HEK293T (cell line): ENCODE measurements at regions not wholly inside any gene's neighbourhood (a gene's known extent, or its start where the extent isn't known, plus 50 kb on each side); places are given as distances from the start of the nearest gene placed in this dataset.
"Not testable (repeated sequence)": the region's sequence is repeated elsewhere in the genome, so short reads cannot be mapped to it uniquely, and the experiment has no call there.

ENCODE experiments used
- CTCF ChIA-PET: fragments of 350-600 bp; formaldehyde crosslinking; extraction: SDS; loops from one replicate; lab custom pipeline; 2021; ENCODE audit warnings: antibody characterized with exemption, inconsistent platforms; lab: Yijun Ruan, JAX
- POLR2A ChIA-PET: fragments of 350-600 bp; formaldehyde crosslinking; extraction: SDS; loops from one replicate; lab custom pipeline; 2020; ENCODE audit warnings: antibody characterized with exemption, inconsistent platforms; lab: Yijun Ruan, JAX
- DNase-seq: peaks from one replicate; pipeline ENCODE4 v3.0.0; 2012; ENCODE audit warnings: mixed read lengths; ENCODE audit errors: extremely low spot score
- ARNT ChIP-seq: fragments of 450-650 bp; IDR thresholded peaks from 2 replicates; pipeline ENCODE4 v1.6.1; 2017; ENCODE audit warnings: mild to moderate bottlenecking
- BHLHE40 ChIP-seq: fragments of 450-650 bp; IDR thresholded peaks from 2 replicates; pipeline ENCODE4 v1.6.1; 2016; ENCODE audit warnings: mild to moderate bottlenecking, moderate library complexity, borderline replicate concordance
- CTBP1 ChIP-seq: fragments of 450-650 bp; IDR thresholded peaks from 2 replicates; pipeline ENCODE4 v1.6.1; 2016; ENCODE audit warnings: borderline replicate concordance
- ELF4 ChIP-seq: fragments of 450-650 bp; IDR thresholded peaks from 2 replicates; pipeline ENCODE4 v1.6.1; 2017; ENCODE audit warnings: antibody characterized with exemption
- FOXA1 ChIP-seq: fragments of 450-650 bp; IDR thresholded peaks from 2 replicates; pipeline ENCODE4 v1.6.1; 2016; ENCODE audit warnings: mild to moderate bottlenecking
- FOXK2 ChIP-seq: fragments of 450-650 bp; IDR thresholded peaks from 2 replicates; pipeline ENCODE4 v1.6.1; 2016; ENCODE audit warnings: mild to moderate bottlenecking
- FOXM1 ChIP-seq: fragments of 450-650 bp; IDR thresholded peaks from 2 replicates; pipeline ENCODE4 v1.6.1; 2017; ENCODE audit warnings: mild to moderate bottlenecking, borderline replicate concordance
- HDGF ChIP-seq: fragments of 450-650 bp; IDR thresholded peaks from 2 replicates; pipeline ENCODE4 v1.6.1; 2017; ENCODE audit warnings: antibody characterized with exemption, borderline replicate concordance
- L3MBTL2 ChIP-seq: fragments of 450-650 bp; conservative IDR thresholded peaks from 2 replicates; pipeline ENCODE4 v1.6.1; 2016; ENCODE audit warnings: mild to moderate bottlenecking
- LEF1 ChIP-seq: fragments of 450-650 bp; IDR thresholded peaks from 2 replicates; pipeline ENCODE4 v1.6.1; 2017; ENCODE audit warnings: mild to moderate bottlenecking, borderline replicate concordance
- NFRKB ChIP-seq: fragments of 450-650 bp; IDR thresholded peaks from 2 replicates; pipeline ENCODE4 v1.6.1; 2016; ENCODE audit warnings: mild to moderate bottlenecking, moderate library complexity
- SP1 ChIP-seq: fragments of 450-650 bp; IDR thresholded peaks from 2 replicates; pipeline ENCODE4 v1.6.1; 2017
- SUZ12 ChIP-seq: fragments of 450-650 bp; IDR thresholded peaks from 2 replicates; pipeline ENCODE4 v1.6.1; 2016; ENCODE audit warnings: mild to moderate bottlenecking
- TARDBP ChIP-seq: fragments of 450-650 bp; IDR thresholded peaks from 2 replicates; pipeline ENCODE4 v1.6.1; 2016
- ZNF384 ChIP-seq: fragments of 450-650 bp; IDR thresholded peaks from 2 replicates; pipeline ENCODE4 v1.6.1; 2016
- TF ChIP-seq, protein P1 (sequence below): fragments of 450-650 bp; IDR thresholded peaks from 2 replicates; pipeline ENCODE4 v1.6.1; 2016

DNA sequence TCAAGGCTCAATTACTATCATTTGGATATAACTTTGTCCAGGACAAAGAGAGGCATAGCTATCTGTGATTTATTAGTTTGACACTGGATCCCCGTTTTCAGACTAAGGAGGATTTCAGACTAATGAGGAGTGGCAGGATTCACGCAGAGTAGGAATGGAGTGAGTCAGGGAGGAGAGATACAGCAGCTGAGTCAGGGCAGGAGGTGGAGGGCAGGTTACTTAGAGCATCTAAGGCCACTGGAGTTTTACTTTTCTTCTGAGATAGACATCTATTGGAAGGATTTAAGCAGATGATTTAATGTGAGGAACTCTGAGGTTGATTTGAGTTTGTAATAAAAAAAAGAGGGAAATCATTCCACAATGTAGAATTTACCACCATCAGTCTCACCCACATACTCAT, 110.6 kb downstream of the RPIA start:
- CTCF ChIA-PET, DNase-seq: not testable (repeated sequence)

DNA sequence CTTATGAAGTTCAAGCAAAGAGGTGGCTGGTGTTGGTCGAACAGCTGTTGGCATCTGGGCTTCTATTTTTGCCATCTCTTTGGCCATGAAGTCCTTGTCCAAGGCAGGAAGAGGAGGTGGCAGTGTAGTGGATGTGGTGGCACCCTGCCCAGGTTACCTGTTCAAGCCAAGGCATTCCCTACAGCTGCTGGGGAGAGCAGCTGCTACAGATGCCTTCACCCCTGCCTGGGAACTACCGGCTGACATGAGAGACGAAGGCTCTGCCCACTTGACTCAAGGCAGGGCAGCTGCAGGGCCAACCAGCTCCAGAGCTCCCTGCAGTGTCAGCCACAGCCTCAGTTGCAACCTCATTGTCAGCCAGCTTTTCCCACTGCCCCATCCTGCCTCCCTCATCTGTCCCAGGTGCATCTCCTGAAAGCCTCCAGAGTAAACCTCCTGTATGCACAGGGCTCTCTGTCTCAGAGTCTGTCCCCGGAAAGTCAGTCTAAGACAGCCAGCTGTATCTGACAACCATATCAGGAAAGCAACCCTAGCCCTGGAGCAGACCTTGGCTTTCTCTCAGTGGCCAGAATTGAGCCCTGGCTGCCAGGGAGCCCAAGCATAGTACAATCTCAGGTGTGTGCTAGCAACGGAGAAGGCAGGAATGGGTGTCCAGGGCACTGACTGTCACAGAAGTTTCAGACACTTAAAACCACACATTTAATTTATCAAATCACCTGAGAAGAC, 115.9 kb downstream of the RPIA start:
- DNase-seq = no peak
- ChIA-PET POLR2A (no interaction called here), CTCF (no interaction called here)
- TF ChIP-seq L3MBTL2 (no peak), FOXM1 (no peak), SP1 (no peak), TARDBP (no peak), ARNT (no peak), ZNF384 (no peak), FOXK2 (no peak), LEF1 (no peak), ELF4 (no peak), HDGF (no peak), BHLHE40 (no peak), FOXA1 (no peak), CTBP1 (no peak), NFRKB (no peak), SUZ12 (no peak)
- TF ChIP-seq, protein P1, sequence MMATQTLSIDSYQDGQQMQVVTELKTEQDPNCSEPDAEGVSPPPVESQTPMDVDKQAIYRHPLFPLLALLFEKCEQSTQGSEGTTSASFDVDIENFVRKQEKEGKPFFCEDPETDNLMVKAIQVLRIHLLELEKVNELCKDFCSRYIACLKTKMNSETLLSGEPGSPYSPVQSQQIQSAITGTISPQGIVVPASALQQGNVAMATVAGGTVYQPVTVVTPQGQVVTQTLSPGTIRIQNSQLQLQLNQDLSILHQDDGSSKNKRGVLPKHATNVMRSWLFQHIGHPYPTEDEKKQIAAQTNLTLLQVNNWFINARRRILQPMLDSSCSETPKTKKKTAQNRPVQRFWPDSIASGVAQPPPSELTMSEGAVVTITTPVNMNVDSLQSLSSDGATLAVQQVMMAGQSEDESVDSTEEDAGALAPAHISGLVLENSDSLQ = no peak

More for the DNA sequence above, 110.6 kb downstream of the RPIA start:
- POLR2A ChIA-PET = not testable (repeated sequence)

DNA sequence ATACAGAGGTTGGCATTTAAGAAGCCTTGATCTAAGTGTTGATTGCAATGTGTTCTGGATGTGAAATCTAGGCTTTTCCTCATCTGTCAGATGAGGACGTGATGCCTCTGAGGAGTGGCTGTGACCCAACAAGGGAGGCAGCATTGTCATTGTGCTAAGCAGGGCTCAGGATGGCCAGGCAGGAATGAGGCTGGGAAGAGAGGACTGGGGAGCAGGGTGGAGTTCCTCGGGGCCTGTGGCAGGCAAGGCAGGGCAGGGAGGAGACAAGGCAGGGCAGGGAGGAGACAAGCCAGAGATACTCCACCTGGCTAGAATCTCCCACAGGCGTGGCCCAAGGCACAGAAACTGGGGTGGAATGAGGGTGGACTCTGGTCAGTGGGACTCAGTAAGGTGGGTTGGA, 116.6 kb downstream of the RPIA start:
- TF ChIP-seq SP1 = no peak
- TF ChIP-seq BHLHE40 = no peak
- TF ChIP-seq SUZ12 = no peak
- no peak for TF ChIP-seq CTBP1
- TF ChIP-seq FOXA1 = no peak
- no peak for TF ChIP-seq TARDBP
- no peak for TF ChIP-seq ZNF384
- TF ChIP-seq L3MBTL2 = no peak
- no peak for TF ChIP-seq ELF4
- TF ChIP-seq HDGF = no peak
- TF ChIP-seq LEF1 = no peak
- POLR2A ChIA-PET = no interaction called here
- no peak for DNase-seq
- CTCF ChIA-PET = no interaction called here

DNA sequence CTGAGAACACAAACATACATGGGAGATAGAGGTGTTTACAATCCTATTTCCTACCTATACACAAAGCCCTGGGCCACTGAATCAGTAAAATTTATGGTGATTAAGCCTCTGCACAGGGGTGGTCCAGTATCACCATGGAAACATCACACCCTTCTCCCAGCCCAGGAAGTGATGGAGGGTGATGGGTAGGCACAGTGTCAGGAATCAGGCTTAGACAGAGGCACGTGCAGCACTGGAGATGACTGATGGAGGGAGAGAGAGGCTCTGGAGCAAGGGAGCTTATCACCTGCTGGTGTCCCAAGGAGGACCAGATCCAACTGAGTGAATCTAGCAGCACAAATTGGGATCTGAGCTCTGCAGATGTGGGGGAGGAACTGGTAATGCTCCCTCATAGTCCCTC, 117.2 kb downstream of the RPIA start:
- ChIA-PET POLR2A (no interaction called here), CTCF (no interaction called here)
- TF ChIP-seq BHLHE40 (no peak), CTBP1 (no peak), FOXK2 (no peak), SUZ12 (no peak)
- DNase-seq = no peak

DNA sequence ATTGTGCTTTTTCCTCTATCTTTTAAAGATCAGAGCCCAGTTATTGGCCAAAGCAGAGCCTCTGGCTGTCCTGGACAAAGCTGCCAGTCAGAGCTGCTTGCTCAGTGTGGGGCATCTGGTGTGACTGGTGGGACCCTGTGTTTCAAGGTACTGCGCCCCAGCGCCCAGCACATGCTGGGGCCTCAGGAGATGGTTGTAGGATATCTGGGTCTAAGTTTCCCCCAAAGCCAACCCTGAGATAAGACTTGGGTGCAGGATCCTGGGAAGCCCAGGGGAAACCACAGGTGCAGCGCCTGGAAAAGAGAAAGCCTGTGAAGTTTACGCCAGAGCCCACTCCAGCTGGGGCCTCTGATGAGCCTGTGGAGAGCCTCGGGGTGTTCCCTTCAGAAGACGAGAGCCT, 117.7 kb downstream of the RPIA start:
- CTCF ChIA-PET = no interaction called here
- no peak for TF ChIP-seq FOXM1
- TF ChIP-seq ZNF384 = no peak
- no peak for TF ChIP-seq LEF1
- TF ChIP-seq, protein P1 = no peak
- no peak for TF ChIP-seq FOXK2
- no peak for TF ChIP-seq ELF4
- TF ChIP-seq FOXA1 = no peak
- no peak for TF ChIP-seq SUZ12
- no peak for TF ChIP-seq TARDBP
- no peak for TF ChIP-seq SP1
- TF ChIP-seq NFRKB = no peak
- TF ChIP-seq CTBP1 = no peak
- TF ChIP-seq L3MBTL2 = no peak
- no peak for TF ChIP-seq BHLHE40
- no peak for TF ChIP-seq ARNT
- no peak for TF ChIP-seq HDGF
- no peak for DNase-seq
- POLR2A ChIA-PET = no interaction called here

DNA sequence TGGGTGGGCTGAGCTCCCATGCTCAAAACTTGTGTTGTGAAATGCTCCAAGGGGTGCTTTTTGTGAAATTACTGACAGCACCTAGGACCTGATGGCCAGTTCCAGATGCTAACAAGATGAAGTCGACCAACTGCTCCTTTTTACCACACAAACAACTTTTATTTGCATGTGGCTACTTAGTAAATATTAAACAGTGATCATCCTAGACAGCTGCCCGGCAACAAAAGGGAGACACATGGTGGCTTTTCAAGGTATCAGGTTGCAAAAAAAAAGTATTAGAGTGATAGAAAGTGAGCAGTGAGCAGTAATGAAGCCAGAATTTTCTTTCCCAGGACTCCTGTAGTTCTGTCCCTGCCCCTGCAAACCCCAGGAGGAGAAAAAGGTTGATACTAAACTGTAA, 118.5 kb downstream of the RPIA start:
- CTCF ChIA-PET = no interaction called here
- DNase-seq = no peak
- TF ChIP-seq ARNT (no peak), L3MBTL2 (no peak), FOXK2 (no peak), ELF4 (no peak), NFRKB (no peak), FOXM1 (no peak), HDGF (no peak), SP1 (no peak)
- TF ChIP-seq, protein P1 = no peak
- POLR2A ChIA-PET = no interaction called here
